Caco-2 (cell line): ENCODE measurements at regions not wholly inside any gene's neighbourhood (a gene's known extent, or its start where the extent isn't known, plus 50 kb on each side); places are given as distances from the start of the nearest gene placed in this dataset.

Experiments used
- BruUV-seq: library from RNA; stranded (reverse); fragments of 400-500 nt; replicated peaks from 2 replicates; lab custom pipeline; 2021; lab: Mats Ljungman, UMichigan
- CTCF ChIA-PET: fragments of 300-600 bp; sonication (Branson Sonifier 250); formaldehyde crosslinking; loops from one replicate; lab custom pipeline; 2022; ENCODE audit warnings: antibody characterized with exemption; lab: Charles Lee
- POLR2A ChIA-PET: fragments of 300-600 bp; sonication (Branson Sonifier 250); formaldehyde crosslinking; loops from one replicate; lab custom pipeline; 2022; ENCODE audit warnings: antibody characterized with exemption; lab: Charles Lee
- DNase-seq, 2 experiments: peaks; one replicate each; pipeline versions ENCODE4 v3.0.0 to v3.0.0-alpha.2; 2020 to 2022
- H3K27me3 ChIP-seq: replicated peaks from 2 replicates; pipeline ENCODE4 v1.6.0; 2011; ENCODE audit warnings: low read length; ENCODE audit not compliant: control insufficient read depth, insufficient read depth
- H3K36me3 ChIP-seq: 2 replicates; pipeline ENCODE4 v1.5.1; 2011; ENCODE audit warnings: low read length; ENCODE audit not compliant: control insufficient read depth, insufficient read depth
- H3K4me1 ChIP-seq: fragments of 250-450 bp; sonication (Bioruptor Pico); 2 replicates; pipeline ENCODE4 v1.5.1; 2020; ENCODE audit warnings: mild to moderate bottlenecking
- H3K4me3 ChIP-seq: 2 replicates; pipeline ENCODE4 v1.5.1; 2011; ENCODE audit warnings: low read depth, mild to moderate bottlenecking, control low read depth, low read length
- H3K9me3 ChIP-seq: fragments of 250-450 bp; sonication (Bioruptor Pico); 2 replicates; pipeline ENCODE4 v1.5.1; 2020; ENCODE audit warnings: mild to moderate bottlenecking, moderate library complexity
- H3K27ac Mint-ChIP-seq: one replicate; pipeline ENCODE4 v1.8.0; 2022; ENCODE audit warnings: mixed read lengths; ENCODE audit not compliant: unreplicated experiment
- H3K27me3 Mint-ChIP-seq: one replicate; pipeline ENCODE4 v1.8.0; 2022; ENCODE audit warnings: mixed read lengths; ENCODE audit not compliant: insufficient read depth, unreplicated experiment
- H3K36me3 Mint-ChIP-seq: one replicate; pipeline ENCODE4 v1.8.0; 2022; ENCODE audit warnings: mild to moderate bottlenecking, mixed read lengths; ENCODE audit not compliant: insufficient read depth, unreplicated experiment
- H3K4me1 Mint-ChIP-seq: one replicate; pipeline ENCODE4 v1.8.0; 2022; ENCODE audit warnings: low read depth, mixed read lengths; ENCODE audit not compliant: unreplicated experiment
- H3K4me3 Mint-ChIP-seq: one replicate; pipeline ENCODE4 v1.8.0; 2022; ENCODE audit warnings: mild to moderate bottlenecking, moderate library complexity, mixed read lengths; ENCODE audit not compliant: unreplicated experiment
- H3K9me3 Mint-ChIP-seq: one replicate; pipeline ENCODE4 v1.8.0; 2022; ENCODE audit warnings: mixed read lengths; ENCODE audit not compliant: unreplicated experiment
- CTCF ChIP-seq, 2 experiments: fragments of 200-600 bp in 1 of 2; IDR thresholded peaks; 1 replicate in 1 of 2; 2 replicates in 1 of 2; pipeline versions ENCODE4 v1.5.1 to v1.8.0; 2011 to 2022; ENCODE audit warnings: antibody characterized with exemption in 1 of 2, control low read depth in 1 of 2, inconsistent platforms in 1 of 2, low read depth in 1 of 2, low read length in 1 of 2, mild to moderate bottlenecking in 1 of 2, moderate library complexity in 1 of 2; ENCODE audit not compliant: insufficient read depth in 1 of 2, severe bottlenecking in 1 of 2, unreplicated experiment in 1 of 2
- intact Hi-C: fragments of 100-400 bp; cut with micrococcal nuclease; formaldehyde crosslinking; loops from one replicate; pipeline ENCODE4 v1.10.0; 2022; ENCODE audit not compliant: unreplicated experiment

DNA sequence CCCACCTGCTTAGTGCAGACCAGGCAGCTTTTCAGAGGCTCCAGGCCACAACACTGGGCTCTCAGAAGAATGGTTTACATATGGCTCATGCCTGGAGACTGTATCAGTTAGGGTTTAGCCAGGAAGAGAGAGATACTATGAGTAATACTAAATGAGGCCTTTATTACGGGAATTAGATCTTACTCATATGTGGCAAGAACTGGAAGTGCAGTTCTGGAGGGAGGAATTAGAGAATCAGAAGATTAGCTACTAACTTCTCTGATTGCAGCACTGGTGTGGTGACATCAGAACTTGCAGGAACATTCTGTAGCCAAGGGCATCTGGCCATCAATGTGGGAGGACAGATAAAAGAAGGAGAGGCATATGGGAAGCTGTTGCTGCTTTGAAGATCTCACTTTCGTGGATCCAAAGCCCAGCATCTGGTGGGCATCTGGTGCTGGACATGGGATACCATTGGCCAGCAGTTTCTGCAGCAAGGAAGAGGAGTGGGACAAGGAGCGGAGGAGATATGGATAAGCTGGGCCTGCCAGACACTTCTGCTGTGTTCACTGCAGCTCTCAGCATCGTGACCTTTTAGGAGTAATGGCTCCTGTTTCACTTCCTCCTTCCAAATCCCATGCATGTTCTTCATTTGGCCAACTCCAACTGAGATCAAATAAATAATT lies 248.5 kb downstream of the BTBD3 start:
- H3K9me3 ChIP-seq: no peaks in the 10 kb centered on the region
- peaks cover 8% of the 10 kb centered on the region for H3K9me3 Mint-ChIP-seq
- H3K4me1 Mint-ChIP-seq: no peaks in the 10 kb centered on the region
- H3K27ac Mint-ChIP-seq: no peak overlapping the region
- no peaks in the 10 kb centered on the region for H3K36me3 Mint-ChIP-seq
- POLR2A ChIA-PET: no interaction called here
- no peak for DNase-seq
- no peak for TF ChIP-seq CTCF (IDR thresholded peaks at IDR 0.05; ENCODE audit: insufficient read depth in 1 of 2, low read depth in 1 of 2, low read length in 1 of 2, severe bottlenecking in 1 of 2, unreplicated experiment in 1 of 2)
- H3K4me1 ChIP-seq: no peaks in the 10 kb centered on the region
- no peaks in the 10 kb centered on the region for H3K27me3 Mint-ChIP-seq
- H3K27me3 ChIP-seq: no peaks in the 10 kb centered on the region
- no peak overlapping the region for H3K4me3 Mint-ChIP-seq
- CTCF ChIA-PET: interaction anchor here (0.6 kb wide), 1 partner anchor 16 kb away, joined by 4 read pairs; no protein-coding TSS in a partner anchor
- H3K36me3 ChIP-seq: no peaks in the 10 kb centered on the region
- no TSS peak for BruUV-seq
- intact Hi-C loops: no loop called here
- H3K4me3 ChIP-seq: no peak overlapping the region

- H3K9me3 ChIP-seq: no peaks in the 10 kb centered on the region
- H3K4me3 Mint-ChIP-seq: no peak overlapping the region
- ChIA-PET CTCF (no interaction called here), POLR2A (no interaction called here)
- no peaks in the 10 kb centered on the region for H3K27me3 ChIP-seq
- no peak for TF ChIP-seq CTCF (IDR thresholded peaks at IDR 0.05; ENCODE audit: insufficient read depth in 1 of 2, low read depth in 1 of 2, low read length in 1 of 2, severe bottlenecking in 1 of 2, unreplicated experiment in 1 of 2)
- DNase-seq: no peak
- H3K27me3 Mint-ChIP-seq: peaks cover 4% of the 10 kb centered on the region
- H3K36me3 Mint-ChIP-seq: no peaks in the 10 kb centered on the region
- H3K36me3 ChIP-seq: no peaks in the 10 kb centered on the region
- peaks cover 8% of the 10 kb centered on the region for H3K9me3 Mint-ChIP-seq
- BruUV-seq: no TSS peak
- H3K4me1 ChIP-seq: no peaks in the 10 kb centered on the region
- no peaks in the 10 kb centered on the region for H3K4me1 Mint-ChIP-seq
- no peak overlapping the region for H3K27ac Mint-ChIP-seq
- intact Hi-C loops: no loop called here
- H3K4me3 ChIP-seq: no peak overlapping the region
Measured at GRCh38 chr20:12170406-12170805, 252.7 kb downstream of the BTBD3 start.

DNA sequence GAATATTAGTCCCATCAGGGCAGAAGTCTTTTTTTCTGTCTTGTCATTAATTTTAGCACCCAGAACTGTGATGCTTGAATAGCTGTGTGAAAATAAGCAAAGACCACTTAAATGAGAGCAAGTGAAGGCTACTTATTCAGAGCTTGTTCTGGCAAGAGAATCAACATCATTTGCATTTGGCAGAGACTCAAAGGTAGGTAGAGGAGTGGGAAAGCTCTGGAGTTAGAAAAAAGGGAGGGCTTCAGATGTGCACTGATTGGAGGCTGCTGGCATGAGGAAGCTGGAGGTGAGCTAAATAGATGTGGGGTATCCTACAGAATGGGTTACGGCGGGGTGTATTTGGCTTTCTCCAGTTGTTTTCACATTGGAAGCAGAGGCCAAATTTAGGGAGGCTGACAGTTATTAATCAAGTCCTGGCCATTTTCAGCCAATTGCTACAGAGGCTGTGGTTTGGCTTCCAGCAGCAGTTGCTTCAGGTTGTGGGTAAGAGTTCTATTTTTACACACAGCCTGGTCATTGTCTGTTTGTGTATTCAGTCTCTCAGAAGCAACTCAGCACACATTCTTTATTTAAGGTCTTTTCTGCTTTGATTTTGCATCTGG lies 254.3 kb downstream of the BTBD3 start:
- BruUV-seq: no TSS peak
- DNase-seq: no peak
- no peaks in the 10 kb centered on the region for H3K9me3 ChIP-seq
- H3K27me3 ChIP-seq: no peaks in the 10 kb centered on the region
- H3K4me3 ChIP-seq: no peak overlapping the region
- POLR2A ChIA-PET: no interaction called here
- H3K4me1 Mint-ChIP-seq: no peaks in the 10 kb centered on the region
- H3K36me3 ChIP-seq: no peaks in the 10 kb centered on the region
- peaks cover 8% of the 10 kb centered on the region for H3K9me3 Mint-ChIP-seq
- CTCF ChIA-PET: no interaction called here
- peaks cover 4% of the 10 kb centered on the region for H3K27me3 Mint-ChIP-seq
- TF ChIP-seq CTCF (IDR thresholded peaks at IDR 0.05; ENCODE audit: insufficient read depth in 1 of 2, low read depth in 1 of 2, low read length in 1 of 2, severe bottlenecking in 1 of 2, unreplicated experiment in 1 of 2): no peak
- intact Hi-C loops: no loop called here
- H3K4me3 Mint-ChIP-seq: no peak overlapping the region
- no peaks in the 10 kb centered on the region for H3K4me1 ChIP-seq
- no peaks in the 10 kb centered on the region for H3K36me3 Mint-ChIP-seq
- H3K27ac Mint-ChIP-seq: no peak overlapping the region
